Hepatocyte (in vitro differentiated cells): ENCODE measurements at regions not wholly inside any gene's neighbourhood (a gene's known extent, or its start where the extent isn't known, plus 50 kb on each side); places are given as distances from the start of the nearest gene placed in this dataset.

Experiments
- DNase-seq: peaks from one replicate; pipeline ENCODE4 v3.0.0-alpha.2; 2016; ENCODE audit warnings: low spot score
- H2AFZ ChIP-seq: fragments of 200-600 bp; sonication (generic); 2 replicates; pipeline ENCODE4 v1.6.0; 2016; ENCODE audit warnings: antibody characterized with exemption, mild to moderate bottlenecking
- H3K27ac ChIP-seq: fragments of 200-600 bp; sonication (generic); 2 replicates; pipeline ENCODE4 v1.5.1; 2016; ENCODE audit warnings: mild to moderate bottlenecking
- H3K27me3 ChIP-seq: fragments of 200-600 bp; sonication (generic); 2 replicates; pipeline ENCODE4 v1.6.1; 2016
- H3K36me3 ChIP-seq: fragments of 200-600 bp; sonication (generic); replicated peaks from 2 replicates; pipeline ENCODE4 v1.5.1; 2016; ENCODE audit warnings: low read depth; ENCODE audit not compliant: insufficient read depth
- H3K4me1 ChIP-seq: fragments of 200-600 bp; sonication (generic); 2 replicates; pipeline ENCODE4 v1.5.1; 2016; ENCODE audit warnings: mild to moderate bottlenecking, moderate library complexity; ENCODE audit not compliant: insufficient read depth
- H3K4me2 ChIP-seq: fragments of 200-600 bp; sonication (generic); 2 replicates; pipeline ENCODE4 v1.6.0; 2016
- H3K4me3 ChIP-seq: fragments of 200-600 bp; sonication (generic); 2 replicates; pipeline ENCODE4 v1.5.1; 2016; ENCODE audit warnings: mild to moderate bottlenecking
- H3K79me2 ChIP-seq: fragments of 200-600 bp; sonication (generic); 2 replicates; pipeline ENCODE4 v1.6.0; 2017; ENCODE audit warnings: mild to moderate bottlenecking
- H3K9me2 ChIP-seq: fragments of 200-600 bp; sonication (generic); replicated peaks from 2 replicates; pipeline ENCODE4 v1.6.0; 2017; ENCODE audit warnings: mild to moderate bottlenecking; ENCODE audit not compliant: insufficient read depth
- H3K9me3 ChIP-seq: fragments of 200-600 bp; sonication (generic); 2 replicates; pipeline ENCODE4 v1.5.1; 2016; ENCODE audit warnings: low read depth, mild to moderate bottlenecking
- H4K20me1 ChIP-seq: fragments of 200-600 bp; sonication (generic); 2 replicates; pipeline ENCODE4 v1.6.0; 2016; ENCODE audit warnings: mild to moderate bottlenecking; ENCODE audit not compliant: insufficient read depth, poor library complexity, severe bottlenecking
- EZH2 ChIP-seq: fragments of 200-600 bp; sonication (generic); IDR thresholded peaks from 2 replicates; pipeline ENCODE4 v1.6.1; 2016; ENCODE audit warnings: antibody characterized with exemption, mild to moderate bottlenecking, borderline replicate concordance
- EZH2phosphoT487 ChIP-seq: fragments of 200-600 bp; sonication (generic); IDR thresholded peaks from one replicate; pipeline ENCODE4 v1.6.1; 2018; ENCODE audit warnings: antibody characterized with exemption, mild to moderate bottlenecking, low read depth, moderate library complexity; ENCODE audit not compliant: unreplicated experiment, severe bottlenecking
- WGBS: methylation state at CpG from one replicate; pipeline ENCODE4 v1.1.6; 2016; ENCODE audit warnings: low lambda C conversion rate; ENCODE audit errors: missing lambda C conversion rate; 5-methylcytosine and 5-hydroxymethylcytosine counted together
- TF ChIP-seq, protein P1 (sequence below): fragments of 200-600 bp; sonication (generic); IDR thresholded peaks from 2 replicates; pipeline ENCODE4 v1.5.1; 2016; ENCODE audit warnings: antibody characterized with exemption, mild to moderate bottlenecking; ENCODE audit not compliant: poor library complexity

- WGBS, result 90% methylated on average over 3 of the region's 3 CpGs
Observed at GRCh38 chr21:35575280-35575915, 484.9 kb downstream of the SETD4 start.

DNA sequence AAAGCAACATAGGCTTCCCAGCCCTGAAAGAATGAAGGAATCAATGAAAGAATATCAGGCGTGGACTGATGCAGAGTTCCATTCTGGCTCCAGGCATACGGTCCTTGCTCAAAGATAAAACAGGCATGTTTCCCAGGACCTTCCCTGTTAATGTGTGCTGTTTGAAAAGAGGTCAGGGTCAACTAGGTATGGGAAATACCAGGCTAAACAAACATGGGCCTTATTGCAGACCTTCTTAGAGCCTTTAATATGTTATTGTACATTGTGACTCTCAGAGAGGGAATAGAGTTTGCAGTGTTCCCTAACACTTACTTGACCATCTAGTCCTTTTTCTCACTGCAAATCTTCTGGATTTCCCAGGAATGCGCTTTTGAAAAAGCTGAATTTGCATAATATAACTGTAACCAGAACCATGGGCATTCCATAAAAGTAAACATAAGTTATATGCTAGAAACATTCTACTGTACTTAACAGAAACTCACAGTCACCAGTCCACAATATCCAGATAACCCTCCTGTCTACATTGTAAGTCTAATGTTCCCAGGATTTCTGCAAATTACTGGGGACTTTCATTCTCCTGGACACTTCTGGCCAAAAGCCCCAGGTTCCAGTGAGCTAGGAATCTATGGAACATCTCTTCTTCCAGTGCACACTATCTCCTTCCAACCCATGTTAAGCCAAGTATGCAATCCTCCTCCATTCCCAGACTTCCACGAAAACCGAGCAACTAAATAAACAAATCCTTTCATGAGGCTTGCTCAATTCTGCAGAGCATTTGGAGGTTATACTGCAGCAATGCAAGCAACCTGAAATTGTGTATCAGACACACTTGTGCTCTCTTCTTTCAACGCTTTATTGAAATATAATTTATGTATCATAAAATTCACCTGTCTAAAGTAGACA is 486.6 kb downstream of the SETD4 start:
- no peak overlapping the region for H2AFZ ChIP-seq
- TF ChIP-seq EZH2phosphoT487, result no peak
- TF ChIP-seq, protein P1, sequence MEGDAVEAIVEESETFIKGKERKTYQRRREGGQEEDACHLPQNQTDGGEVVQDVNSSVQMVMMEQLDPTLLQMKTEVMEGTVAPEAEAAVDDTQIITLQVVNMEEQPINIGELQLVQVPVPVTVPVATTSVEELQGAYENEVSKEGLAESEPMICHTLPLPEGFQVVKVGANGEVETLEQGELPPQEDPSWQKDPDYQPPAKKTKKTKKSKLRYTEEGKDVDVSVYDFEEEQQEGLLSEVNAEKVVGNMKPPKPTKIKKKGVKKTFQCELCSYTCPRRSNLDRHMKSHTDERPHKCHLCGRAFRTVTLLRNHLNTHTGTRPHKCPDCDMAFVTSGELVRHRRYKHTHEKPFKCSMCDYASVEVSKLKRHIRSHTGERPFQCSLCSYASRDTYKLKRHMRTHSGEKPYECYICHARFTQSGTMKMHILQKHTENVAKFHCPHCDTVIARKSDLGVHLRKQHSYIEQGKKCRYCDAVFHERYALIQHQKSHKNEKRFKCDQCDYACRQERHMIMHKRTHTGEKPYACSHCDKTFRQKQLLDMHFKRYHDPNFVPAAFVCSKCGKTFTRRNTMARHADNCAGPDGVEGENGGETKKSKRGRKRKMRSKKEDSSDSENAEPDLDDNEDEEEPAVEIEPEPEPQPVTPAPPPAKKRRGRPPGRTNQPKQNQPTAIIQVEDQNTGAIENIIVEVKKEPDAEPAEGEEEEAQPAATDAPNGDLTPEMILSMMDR, result no peak
- TF ChIP-seq EZH2, result no peak
- H3K4me1 ChIP-seq, result peaks cover 7% of the 10 kb centered on the region
- no peaks in the 10 kb centered on the region for H3K79me2 ChIP-seq
- H3K4me3 ChIP-seq, result no peak overlapping the region
- 63% methylated on average over 6 of the region's 6 CpGs for WGBS
- DNase-seq, result no peak
- H3K9me3 ChIP-seq, result no peaks in the 10 kb centered on the region
- H3K9me2 ChIP-seq, result no peaks in the 10 kb centered on the region
- no peaks in the 10 kb centered on the region for H3K36me3 ChIP-seq
- no peak overlapping the region for H3K4me2 ChIP-seq
- H3K27ac ChIP-seq, result peak overlapping the region; percentile 1
- H4K20me1 ChIP-seq, result no peaks in the 10 kb centered on the region
- H3K27me3 ChIP-seq, result no peaks in the 10 kb centered on the region

More at GRCh38 chr21:35575280-35575915, 484.9 kb downstream of the SETD4 start:
- no peaks in the 10 kb centered on the region for H3K9me2 ChIP-seq
- H3K4me2 ChIP-seq, result no peak overlapping the region
- no peaks in the 10 kb centered on the region for H4K20me1 ChIP-seq
- no peak overlapping the region for H3K4me3 ChIP-seq
- no peak for DNase-seq
- no peaks in the 10 kb centered on the region for H3K9me3 ChIP-seq
- peaks cover 7% of the 10 kb centered on the region for H3K4me1 ChIP-seq
- no peak overlapping the region for H2AFZ ChIP-seq
- no peaks in the 10 kb centered on the region for H3K79me2 ChIP-seq
- H3K27ac ChIP-seq, result no peak overlapping the region
- no peaks in the 10 kb centered on the region for H3K36me3 ChIP-seq
- TF ChIP-seq EZH2, result no peak
- TF ChIP-seq, protein P1, result no peak
- TF ChIP-seq EZH2phosphoT487, result no peak
- no peaks in the 10 kb centered on the region for H3K27me3 ChIP-seq

- 78% methylated on average over 7 of the region's 7 CpGs for WGBS
- no peak overlapping the region for H2AFZ ChIP-seq
- TF ChIP-seq, protein P1, result no peak
- TF ChIP-seq EZH2 (no peak), EZH2phosphoT487 (no peak)
Observed at GRCh38 chr21:35571910-35572309, 488.4 kb downstream of the SETD4 start.

More at GRCh38 chr21:35571910-35572309, 488.4 kb downstream of the SETD4 start:
- Histone ChIP-seq H4K20me1 (no peaks in the 10 kb centered on the region), H3K27me3 (no peaks in the 10 kb centered on the region), H3K9me3 (no peaks in the 10 kb centered on the region), H3K4me3 (no peak overlapping the region), H3K79me2 (no peaks in the 10 kb centered on the region), H3K9me2 (no peaks in the 10 kb centered on the region), H3K4me1 (peaks cover 7% of the 10 kb centered on the region), H3K4me2 (no peak overlapping the region), H3K27ac (no peak overlapping the region), H3K36me3 (no peaks in the 10 kb centered on the region)
- DNase-seq, result no peak
